Activated naive CD4-positive, alpha-beta T cell treated with anti-CD3 and anti-CD28 coated beads, Interleukin-2, amount 50 U/mL, for 16 hours (primary cell): ENCODE measurements at regions not wholly inside any gene's neighbourhood (a gene's known extent, or its start where the extent isn't known, plus 50 kb on each side); places are given as distances from the start of the nearest gene placed in this dataset.
A peak's percentile ranks its signal among the peaks of the same experiment; 100 is the strongest.
"Not testable (repeated sequence)": the region's sequence is repeated elsewhere in the genome, so short reads cannot be mapped to it uniquely, and the experiment has no call there.

Experiments used
- DNase-seq: peaks from one replicate; pipeline ENCODE4 v3.0.0-alpha.2; 2020

DNA sequence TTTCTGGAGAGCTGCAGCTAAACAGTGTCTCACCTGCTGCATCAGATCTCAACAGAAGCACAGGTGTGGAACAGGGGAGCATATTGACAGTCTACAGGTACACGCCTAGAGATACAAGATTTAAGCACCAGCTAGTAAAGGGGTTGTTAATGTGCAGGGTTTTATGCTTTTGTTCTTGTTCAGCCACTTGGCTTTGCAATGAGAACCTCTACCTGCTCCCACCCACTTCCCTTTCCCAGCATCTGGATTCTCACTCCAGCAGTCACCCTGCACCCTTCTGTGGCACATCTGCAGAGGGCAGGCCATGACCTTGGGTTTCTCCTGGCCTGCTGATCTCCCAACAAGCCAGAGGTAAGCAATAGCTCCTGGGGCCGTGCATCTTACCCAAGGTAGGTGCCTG lies 446.6 kb downstream of the BUD13 start:
- DNase-seq = no peak

DNA sequence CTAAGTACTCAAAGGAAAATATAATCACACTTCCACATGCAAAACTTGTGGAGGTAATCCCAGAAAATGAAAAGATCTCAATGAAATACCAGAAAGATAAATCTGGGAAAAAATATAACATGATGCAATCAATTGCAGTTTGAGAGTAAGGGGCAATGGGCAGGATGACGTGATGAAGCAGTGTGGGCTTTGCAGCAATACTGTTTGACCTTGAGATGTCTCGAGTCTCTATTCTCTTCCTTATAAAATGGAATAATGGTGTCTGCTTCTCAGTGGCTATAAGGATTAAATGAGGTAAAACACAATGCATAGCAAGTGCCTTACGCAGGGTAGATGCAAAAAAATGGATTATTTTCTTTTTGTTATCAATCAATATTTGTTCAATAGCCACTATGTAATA lies 447.5 kb downstream of the BUD13 start:
- DNase-seq = no peak

- DNase-seq = not testable (repeated sequence)
These were observed 448.7 kb downstream of the BUD13 start for GRCh38 chr11:116324077-116324476.

DNA sequence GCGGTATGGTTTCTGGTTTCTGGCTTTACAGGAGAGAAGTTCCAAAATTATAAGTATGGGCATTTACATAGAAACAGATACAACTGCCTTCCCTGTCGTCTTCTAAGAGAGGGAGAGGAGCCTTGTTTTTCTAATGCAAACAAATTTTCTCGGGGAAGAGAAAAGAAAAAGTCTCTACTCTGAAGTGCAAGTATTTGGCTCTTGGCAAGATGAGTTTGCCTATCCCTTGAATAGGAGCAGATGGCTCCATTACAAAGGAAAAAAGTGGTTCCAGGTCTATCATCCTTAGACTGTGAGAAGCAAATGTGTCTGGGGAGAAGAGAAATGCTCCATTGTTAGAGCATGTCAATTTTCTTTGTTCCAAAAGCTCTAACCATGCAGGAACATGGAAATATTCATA lies 455.6 kb downstream of the BUD13 start:
- DNase-seq = no peak

DNA sequence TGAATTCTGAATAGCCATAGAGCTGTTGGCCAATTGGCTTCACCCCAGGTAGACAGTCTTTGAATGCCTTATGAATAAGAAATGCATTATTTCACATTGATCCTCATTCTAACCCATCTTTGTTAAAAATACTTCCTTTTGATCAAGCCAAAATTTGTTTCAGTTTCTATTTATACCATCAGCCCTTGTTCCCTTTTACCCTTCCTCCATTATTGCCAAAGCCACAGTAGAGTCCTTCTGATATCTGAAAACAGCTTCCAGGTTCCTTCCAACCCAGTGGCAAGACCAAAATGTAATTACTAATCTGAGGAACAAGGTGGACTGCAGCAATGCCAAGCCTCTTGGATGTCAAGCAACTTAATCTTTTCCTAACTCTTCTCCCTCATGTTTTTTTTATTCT lies 458.8 kb downstream of the BUD13 start:
- no peak for DNase-seq

DNA sequence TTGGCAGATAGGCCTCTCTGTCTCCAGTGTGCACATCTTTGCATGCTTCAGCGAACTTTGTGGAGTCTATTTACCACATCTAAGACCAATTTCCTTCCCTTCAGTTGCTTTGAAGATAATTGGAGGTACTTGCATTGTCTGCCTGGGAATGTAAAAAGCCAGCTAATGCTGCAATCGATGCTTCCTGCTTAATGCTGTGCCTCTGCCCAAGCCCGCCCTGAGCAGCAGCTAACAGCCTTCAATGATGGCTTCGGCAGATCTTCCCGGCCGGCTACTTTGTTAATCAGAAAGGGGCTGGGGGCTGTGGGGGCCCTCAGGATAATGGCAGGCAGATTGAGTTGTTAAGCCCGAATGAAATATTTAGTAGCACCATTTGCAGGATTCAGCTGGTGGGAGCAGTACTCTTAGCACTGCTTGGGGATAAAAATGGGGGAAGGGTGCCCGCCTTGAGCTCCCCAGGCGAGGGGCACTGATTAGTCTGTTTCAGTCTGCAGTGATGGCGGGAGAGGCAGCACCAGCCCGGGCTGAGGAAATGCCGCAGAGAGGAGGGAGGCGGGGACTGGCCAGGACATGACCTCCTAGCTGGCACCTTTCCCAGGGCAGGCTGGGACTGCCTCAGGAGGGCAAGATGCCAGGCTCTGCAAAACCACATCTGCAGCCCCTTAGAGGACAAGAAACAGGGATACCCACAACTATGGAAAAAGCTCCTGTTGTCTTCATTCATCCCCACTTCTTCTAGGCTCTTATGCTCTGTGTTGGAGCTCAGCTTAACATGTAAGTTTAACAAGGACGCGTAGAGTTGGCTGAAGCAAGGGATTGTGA lies 460.0 kb downstream of the BUD13 start:
- DNase-seq = no peak

GRCh38 chr11:116311206-116311605 lies 461.6 kb downstream of the BUD13 start:
- DNase-seq = no peak

DNA sequence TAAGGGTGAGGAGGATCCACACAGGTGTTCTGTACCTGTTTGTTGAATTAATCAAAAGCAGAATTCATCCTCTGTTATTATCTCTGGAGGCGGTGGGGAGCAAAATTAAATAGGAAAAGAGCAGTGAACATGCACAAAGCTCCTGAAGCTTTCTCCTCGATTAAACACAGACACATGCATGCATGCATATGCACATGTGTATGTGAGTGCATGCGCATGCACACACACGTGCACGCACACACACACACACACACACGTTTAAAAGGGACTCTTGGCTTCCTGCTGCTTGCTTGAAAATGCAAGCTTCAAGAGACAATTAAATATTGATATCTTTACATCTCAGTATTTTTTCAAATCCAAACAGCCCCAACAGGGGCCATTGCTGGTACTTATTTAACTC lies 462.1 kb downstream of the BUD13 start:
- DNase-seq = no peak

DNA sequence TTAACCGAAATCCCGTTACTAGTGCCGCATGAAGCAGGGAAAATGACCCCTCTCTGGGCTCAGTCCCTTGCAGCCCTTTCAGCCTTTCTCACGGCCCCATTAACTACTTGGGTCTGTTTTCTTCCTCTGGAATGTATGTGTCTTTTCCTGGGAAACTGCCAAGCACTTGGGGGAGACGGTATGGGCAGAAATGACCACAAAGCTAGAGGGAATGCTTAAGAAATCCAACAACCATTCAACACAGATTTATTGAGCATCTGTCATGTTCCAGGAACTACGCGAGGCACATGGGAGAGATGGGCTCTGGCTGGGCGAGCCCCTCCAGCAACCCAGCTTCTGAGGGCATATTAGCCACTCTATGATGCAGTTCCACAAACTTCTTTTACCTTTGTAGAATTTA lies 462.6 kb downstream of the BUD13 start:
- no peak for DNase-seq

DNA sequence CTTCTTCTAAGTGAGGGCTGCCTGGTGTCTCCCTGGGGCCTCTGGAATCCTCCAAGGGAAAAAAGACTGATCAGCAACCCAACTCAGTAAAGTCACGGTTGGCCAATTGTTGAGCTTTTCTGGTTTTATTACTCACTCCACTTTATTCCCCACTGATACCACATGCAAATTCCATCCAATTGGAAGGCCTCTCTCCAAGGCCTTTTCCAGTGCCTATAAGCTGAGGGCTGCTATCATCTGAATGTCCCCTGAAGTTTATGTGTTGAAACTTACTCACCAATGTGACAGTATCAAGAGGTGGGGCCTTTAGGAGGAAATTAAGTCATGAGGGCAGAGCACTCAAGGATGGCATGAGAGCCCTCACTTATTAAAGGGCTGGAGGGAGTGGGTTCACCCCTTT lies 463.3 kb downstream of the BUD13 start:
- no peak for DNase-seq

DNA sequence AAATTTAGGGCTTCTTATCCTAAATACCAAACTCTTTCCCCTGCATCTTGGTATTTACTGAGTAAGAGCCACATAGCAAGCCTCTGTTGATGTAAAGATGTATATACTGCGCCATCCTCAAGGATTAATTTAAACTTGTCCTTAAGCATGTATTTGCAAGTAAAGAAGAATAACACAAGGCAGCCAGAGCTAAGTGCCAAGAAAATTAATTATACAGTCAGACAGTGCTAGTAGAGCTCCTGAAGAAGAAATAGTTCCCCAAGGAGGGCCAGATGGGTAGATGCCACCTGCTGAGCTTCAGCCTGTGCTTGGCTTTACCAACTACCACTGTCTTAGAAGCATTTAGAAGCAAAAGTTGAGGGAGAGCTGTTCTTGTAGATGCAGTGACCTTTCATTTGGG lies 470.0 kb downstream of the BUD13 start:
- DNase-seq = no peak

DNA sequence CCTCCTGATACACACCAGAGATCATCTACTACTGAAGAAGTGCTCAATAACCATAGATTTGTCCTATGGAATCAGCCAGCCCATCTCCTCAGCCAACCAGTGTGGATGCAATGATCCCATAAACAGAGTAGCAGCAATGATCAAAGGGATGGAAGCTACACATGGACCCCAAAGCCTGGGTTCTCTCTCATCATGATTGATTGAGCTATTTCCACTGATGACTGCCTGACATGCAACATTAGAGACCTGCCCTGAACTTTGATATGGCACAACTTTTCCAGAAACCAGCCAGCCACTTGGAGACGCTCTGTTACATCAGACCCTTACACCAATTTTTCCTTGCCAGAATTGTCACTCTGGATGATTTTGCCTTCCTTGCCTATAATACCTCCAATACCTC lies 471.6 kb downstream of the BUD13 start:
- no peak for DNase-seq

DNA sequence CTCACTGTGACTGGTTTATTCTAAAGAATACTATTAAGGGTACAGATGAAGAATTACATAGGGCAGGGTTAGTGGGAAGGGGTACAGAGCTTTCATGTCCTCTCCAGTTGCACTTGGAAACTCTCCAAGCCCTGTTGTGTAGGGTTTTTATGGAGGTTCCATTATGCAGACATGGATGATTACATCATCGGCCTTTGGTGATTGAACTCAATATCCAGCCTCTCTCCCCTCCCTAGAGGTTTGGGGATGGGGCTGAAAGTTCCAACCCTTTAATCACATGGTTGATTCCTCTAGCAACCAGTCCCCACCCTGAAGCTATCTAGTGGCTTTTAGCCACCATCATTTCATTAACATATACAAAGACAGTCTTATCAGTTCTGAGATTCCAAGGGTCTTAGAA lies 472.6 kb downstream of the BUD13 start:
- DNase-seq = no peak

- DNase-seq = no peak
These were observed 478.2 kb downstream of the BUD13 start for GRCh38 chr11:116294630-116295029.

DNA sequence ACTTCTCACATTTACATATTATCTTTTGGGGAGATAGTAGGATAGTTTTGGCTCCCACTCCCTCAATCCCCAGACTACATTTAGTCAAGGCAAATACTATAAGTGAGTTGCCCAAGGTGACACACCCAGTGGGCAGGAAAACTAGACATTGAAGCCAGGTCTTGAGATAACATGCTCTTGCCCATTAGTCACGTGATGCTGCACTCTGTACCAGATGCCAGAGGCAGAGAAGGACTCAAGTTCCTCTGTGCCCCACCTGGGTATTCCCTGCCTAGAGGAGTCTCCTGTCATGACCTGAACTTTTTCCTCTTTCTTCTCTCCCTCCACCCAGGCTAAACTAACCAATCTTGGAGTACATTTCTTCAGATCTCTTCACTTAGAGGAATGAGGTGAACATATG lies 484.9 kb downstream of the BUD13 start:
- no peak for DNase-seq

DNA sequence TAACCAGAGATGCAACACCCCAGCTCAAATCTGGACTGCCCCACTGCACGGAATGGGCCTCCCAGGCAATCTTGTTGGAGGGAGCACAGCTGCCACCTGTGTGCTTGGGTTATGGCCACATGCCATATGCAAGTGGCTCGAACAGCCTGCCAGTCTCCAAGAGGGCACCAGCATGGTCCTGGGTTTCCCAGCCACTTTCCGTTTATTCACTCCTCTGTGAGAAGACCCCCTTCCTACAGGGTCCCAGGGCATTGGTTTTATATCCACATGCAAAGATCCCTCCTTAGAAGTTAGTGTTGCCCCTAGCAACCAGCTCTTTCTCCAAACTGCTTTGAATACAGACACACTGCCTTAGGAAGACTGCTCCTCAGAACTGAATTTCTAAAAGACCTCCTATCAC lies 487.8 kb downstream of the BUD13 start:
- no peak for DNase-seq

GRCh38 chr11:116283300-116283699 lies 489.5 kb downstream of the BUD13 start:
- DNase-seq = no peak

DNA sequence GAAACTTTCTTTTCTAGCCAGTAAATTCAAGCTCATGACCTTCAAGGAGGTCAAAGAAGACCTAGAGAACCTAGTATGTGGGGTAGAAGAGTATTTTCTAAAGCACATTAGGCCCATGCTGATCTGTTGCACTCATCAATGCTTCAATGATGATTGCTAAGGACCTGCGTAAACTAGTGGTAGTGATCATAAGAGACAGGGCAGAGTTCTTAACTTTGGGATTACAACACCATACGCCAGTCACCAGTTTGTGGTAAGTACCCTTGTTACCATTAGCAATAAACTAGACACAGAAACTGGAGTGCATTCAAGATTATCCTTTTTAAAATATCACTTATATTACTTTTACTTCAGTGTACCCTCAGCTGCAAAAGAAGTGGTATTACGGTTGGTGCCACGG lies 490.3 kb downstream of the BUD13 start:
- no peak for DNase-seq

DNA sequence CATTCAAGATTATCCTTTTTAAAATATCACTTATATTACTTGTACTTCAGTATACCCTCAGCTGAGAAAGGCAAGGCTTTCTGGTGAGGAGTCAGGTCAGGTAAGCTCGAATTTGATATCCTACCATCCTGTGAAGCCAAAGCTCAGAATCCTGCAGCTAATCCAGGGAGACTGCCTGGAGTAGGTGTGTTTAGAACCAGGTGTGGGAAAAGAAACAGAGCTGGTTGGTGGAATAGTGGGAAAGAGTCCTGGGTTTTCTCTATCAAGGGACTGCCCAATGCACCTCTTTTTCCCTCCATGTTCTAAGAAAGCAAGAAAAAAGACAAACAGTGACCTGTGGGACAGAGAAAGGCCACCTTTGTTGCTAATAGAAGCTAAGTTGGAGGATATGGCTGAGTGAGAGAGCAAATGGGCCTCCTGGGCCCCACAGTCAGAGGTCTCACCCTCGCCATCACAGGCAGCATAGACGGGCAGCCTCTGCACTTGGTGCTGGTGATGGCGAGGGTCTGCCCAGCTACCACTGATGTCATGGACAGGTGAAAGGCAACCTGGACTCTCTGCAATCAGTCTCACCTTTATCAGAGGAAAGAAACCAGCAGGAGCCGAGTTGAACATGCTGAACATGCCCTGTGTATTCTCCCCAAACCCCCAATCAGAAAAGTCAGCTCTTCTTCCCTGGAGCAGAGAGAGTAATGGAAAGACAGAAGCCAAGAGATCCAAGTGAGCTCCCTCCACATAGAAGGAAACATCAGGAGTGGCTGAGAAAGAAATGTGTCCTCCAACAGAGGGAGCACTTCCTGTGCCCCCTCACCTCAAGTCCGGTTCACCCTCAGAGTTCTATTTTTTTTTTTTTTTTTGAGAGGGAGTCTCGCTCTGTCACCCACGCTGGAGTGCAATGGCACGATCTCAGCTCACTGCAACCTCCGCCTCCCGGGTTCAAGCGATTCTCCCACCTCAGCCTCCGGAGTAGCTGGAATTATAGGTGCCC lies 491.3 kb downstream of the BUD13 start:
- no peak for DNase-seq

DNA sequence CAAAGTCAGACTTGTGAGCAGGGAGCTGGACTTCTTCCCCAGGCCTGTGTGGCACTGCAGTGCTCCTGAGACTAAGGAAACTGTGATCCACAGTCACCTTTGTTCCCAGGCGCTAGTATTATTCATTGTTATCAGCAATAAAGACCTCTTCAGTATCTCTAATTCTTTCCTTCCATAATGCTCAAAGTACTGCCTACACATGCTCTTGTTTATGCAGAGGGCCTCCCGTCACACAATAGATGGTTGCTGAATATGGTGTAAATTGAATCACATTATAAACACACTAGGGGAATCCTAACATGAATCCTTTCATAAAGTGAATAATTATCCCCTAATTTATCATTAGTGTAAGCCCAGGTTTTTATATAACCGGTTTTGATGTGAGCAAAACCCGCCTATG lies 493.3 kb downstream of the BUD13 start:
- no peak for DNase-seq

DNA sequence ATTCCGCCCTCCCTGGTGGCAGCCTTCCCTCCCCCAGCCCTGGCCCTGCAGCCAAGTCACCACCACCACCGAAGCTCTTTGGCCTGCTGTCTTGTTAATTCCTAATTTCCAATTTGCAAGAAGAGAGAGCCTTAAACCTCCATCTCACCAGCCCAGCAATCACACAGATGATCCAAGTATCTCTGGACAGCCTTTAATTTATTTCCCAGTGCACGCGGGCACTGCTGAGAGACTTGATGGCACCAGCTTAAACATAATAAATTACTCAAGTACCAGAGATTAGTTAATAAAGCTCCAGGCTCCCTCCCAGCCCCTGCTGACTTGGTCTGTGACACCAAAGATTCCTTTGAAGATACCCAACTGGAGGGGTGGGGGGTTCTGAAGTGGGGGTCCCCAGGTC lies 494.7 kb downstream of the BUD13 start:
- no peak for DNase-seq

DNA sequence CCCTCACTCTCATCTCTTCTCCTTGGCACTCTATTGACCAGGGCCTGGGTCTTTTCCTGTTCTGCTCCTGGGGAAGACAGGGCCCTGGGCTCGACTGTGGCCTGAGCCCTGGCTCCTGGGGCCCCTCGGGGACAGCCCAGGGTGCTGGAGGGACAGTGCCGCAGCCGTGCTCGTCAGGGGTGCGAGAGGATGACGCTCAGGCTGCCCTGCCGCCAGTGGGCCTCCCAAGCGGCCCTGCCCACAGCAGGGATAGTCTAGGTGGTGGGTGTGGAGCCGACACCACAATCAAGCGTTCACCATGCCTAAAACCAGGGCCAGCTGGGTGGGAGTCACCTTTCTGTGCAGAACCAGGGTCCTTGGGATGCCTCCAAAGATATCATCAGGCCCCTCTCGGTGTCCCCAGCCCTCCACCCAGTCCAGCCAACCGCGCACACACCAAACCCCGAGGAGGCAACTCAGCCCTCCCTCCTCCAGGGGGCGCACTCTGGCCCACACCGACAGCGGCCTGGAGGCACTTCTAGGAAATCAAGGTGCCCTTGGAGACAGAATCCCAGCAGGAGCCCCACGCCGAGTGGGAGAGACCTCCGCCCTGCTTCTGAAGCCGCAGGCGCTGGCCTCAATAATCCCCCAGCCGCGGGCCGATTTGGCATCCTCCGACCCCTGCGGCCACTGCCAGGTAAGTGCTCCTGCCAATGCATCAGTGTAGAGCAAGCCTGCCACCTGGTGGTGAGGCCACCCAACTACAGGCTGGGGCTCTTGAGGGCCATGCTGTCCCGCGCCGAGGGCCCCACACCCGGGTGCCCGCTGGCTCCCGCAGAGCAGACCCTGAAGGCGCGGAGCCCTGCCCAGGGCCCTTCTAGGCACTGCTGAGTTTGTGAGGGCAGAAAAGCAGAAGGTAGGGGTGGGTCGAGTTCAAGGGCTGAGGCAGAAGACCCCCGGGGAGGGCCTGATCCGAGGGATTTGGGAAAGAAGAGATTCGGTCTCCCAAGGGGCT lies 496.4 kb downstream of the BUD13 start:
- peak; percentile 68 for DNase-seq

GRCh38 chr11:116275635-116276034 lies 497.2 kb downstream of the BUD13 start:
- no peak for DNase-seq
